Hepatic stellate cell (primary cell): ENCODE measurements at regions not wholly inside any gene's neighbourhood (a gene's known extent, or its start where the extent isn't known, plus 50 kb on each side); places are given as distances from the start of the nearest gene placed in this dataset.
"Not testable (repeated sequence)": the region's sequence is repeated elsewhere in the genome, so short reads cannot be mapped to it uniquely, and the experiment has no call there.

ENCODE experiments used
- DNase-seq: peaks from one replicate; pipeline ENCODE4 v3.0.0; 2011; ENCODE audit warnings: low spot score

DNA sequence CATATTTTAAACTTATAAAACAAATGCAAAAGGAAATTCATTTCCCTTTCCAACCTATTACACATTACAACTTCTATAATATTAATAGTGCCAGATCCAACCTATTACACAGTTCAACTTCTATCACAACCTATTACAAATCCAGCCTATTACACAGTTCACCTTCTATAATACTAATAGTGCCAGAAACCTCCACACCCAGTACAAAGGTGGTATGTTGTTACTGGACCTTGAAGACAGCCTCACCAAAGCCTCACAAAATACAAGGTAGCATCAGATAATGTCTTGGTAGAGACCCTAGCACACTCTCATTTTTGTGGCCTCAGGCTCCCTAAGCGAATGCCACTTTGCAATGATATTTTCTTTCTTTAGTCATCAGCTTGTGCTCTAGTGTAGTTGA, 68.7 kb upstream of the PELI2 start:
- no peak for DNase-seq

GRCh38 chr14:56055511-56055910, 62.7 kb upstream of the PELI2 start:
- no peak for DNase-seq

DNA sequence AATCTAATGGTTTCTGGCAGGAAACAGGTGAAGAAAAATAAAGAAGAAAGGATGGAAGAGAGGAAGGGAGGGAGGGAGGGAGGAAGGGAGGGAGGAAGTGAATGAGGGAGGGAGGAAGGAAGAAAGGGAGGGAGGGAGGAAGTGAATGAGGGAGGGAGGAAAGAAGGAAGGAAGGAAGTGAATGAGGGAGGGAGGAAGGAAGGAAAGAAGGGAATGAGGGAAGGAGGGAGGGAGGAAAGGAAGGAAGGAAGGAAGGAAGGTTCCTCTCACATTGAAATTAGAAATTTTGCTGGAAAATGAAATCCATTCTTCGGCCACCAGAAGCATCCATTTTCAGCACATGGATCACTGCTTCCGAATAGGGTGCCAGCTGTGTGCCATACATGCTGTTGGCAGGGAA, 62.2 kb upstream of the PELI2 start:
- DNase-seq: no peak

DNA sequence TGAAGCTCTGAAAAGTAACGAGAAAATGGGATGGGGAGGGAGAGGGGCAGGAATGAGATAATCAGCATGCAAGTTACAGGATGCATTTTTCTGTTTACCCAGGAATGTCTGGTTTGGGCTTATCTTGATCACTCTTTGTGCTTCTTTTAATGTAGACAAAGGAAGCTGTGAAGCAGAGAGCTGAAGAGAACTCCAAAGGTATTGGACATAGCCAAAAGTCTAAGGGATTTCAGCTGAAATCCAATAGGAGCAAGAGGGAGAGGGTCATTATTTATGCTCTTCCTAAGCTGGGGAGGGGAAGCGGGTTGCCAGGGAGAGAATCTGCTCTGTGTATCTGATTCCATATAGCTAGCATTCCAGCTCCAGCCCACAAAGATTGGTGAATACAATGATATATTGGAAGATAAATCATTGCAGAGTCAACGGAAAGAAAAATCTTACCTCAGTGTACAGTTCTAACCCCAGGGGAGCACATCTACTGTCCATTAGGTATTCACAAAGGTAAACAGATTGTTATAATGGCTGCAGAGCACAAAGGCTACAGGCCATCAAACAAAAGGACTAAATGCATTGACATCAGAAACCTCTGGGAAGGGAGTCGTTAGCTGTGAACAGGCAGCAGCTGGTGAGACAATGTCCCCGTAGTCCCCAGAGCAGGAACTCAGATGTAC, 61.0 kb upstream of the PELI2 start:
- DNase-seq: no peak

DNA sequence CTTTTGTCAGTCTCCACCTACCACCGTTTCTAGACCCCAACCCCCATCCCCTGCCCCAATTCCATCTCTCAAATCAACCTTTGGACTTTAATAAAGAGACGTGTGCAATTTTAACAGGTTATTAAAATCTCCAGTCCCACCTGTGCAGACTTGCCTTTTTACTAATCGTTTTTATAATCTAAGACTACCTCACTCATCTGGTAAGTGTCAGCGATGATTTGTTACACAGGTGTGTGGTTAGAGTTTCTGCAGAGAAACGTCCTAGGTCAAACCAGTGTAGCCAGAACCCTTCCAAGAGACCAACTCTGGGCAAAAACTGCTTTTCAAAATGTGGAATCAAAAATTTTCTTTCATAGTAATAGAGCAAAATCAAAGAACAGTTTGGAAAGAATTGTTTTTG, 60.4 kb upstream of the PELI2 start:
- DNase-seq: no peak

GRCh38 chr14:56059054-56059453, 59.2 kb upstream of the PELI2 start:
- no peak for DNase-seq

DNA sequence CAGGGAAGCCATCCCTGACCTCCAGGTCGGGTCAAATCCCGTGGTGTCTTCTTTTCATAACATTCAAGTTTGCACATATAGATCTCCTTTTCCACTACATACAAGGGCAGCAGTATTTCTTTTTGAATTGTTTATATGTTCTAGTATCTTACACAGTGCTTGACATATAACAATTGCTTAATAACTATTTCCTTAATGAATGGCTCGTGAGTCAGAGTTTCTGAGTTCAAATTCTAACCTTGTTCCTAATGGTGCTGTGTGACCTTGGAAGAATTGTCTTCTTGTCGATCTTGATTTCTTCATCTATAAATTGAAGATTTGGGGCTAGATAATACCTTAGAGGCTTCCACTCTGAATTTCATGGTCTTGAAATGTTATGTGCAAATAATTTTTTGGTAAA, 57.2 kb upstream of the PELI2 start:
- no peak for DNase-seq

DNA sequence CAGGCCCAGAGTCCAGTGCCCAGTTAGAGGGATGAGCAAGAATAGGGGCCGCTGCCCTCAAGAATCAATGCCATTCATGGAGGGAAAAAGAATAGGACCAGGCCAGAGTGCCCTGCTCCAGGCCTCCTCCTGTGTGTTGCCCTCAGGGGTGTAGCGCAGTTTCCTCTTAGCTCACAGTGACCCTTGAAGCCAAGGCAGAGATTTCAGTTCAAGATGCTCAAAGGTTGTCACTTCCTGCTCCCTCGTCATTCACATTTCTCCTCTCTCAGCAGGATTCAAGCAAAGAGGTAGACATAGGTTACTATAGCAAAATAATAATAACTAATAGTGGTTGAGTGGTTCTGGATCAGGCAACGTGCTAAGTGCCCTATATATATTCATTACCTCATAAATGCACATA, 55.1 kb upstream of the PELI2 start:
- no peak for DNase-seq

DNA sequence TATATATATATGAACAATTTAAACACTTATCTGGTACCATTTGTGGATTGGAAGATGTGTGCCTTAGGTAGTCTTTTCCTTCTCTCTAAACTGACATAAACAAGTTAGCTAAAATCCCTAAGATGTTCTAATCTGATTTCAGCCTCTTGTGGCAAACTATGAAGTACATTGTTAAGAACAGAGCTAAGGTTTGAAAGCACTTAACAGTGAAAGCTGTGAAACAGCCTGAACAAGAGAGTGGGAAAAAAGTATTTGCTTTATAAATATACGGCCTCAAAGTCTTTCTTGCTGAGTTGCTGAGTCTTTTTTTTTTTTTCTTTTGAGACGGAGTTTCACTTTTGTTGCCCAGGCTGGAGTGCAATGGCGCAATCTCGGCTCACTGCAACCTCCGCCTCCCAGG, 53.7 kb upstream of the PELI2 start:
- no peak for DNase-seq

DNA sequence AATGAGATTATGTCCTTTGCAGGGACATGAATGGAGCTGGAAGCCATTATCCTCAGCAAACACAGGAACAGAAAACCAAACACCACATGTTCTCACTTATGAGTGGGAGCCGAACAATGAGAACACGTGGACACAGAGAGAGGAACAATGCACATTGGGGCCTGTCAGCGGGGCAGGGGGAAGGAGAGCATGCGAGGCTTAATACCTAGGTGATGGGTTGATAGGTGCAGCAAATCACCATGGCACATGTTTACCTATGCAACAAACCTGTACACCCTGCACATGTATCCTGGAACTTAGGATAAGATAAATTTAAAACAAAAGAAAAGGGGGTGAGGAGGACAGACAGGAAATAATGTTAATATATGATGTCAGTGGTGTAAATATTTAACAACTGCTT, 53.0 kb upstream of the PELI2 start:
- not testable (repeated sequence) for DNase-seq

- DNase-seq: no peak
These were observed 52.5 kb upstream of the PELI2 start for GRCh38 chr14:56065621-56066290.
